Keratinocyte (primary cell): ENCODE measurements at regions not wholly inside any gene's neighbourhood (a gene's known extent, or its start where the extent isn't known, plus 50 kb on each side); places are given as distances from the start of the nearest gene placed in this dataset.

Experiments
- DNase-seq: peaks from one replicate; pipeline ENCODE4 v3.0.0-alpha.2; 2011; ENCODE audit warnings: low read depth, missing footprints, low spot score
- FAIRE-seq: peaks from 2 replicates; lab custom pipeline; 2011; peaks lifted over from hg19 to GRCh38; lab: Jason Lieb, UNC
- H2AFZ ChIP-seq: 2 replicates; pipeline ENCODE4 v1.6.0; 2012; ENCODE audit warnings: low read length, control low read depth, inconsistent platforms; ENCODE audit not compliant: control insufficient read depth
- H3K27ac ChIP-seq: 2 replicates; pipeline ENCODE4 v1.5.1; 2011; ENCODE audit warnings: low read length; ENCODE audit not compliant: control insufficient read depth, insufficient read depth
- H3K27me3 ChIP-seq: 3 replicates; pipeline ENCODE4 v1.6.0; 2011; ENCODE audit warnings: low read length; ENCODE audit not compliant: control insufficient read depth, insufficient read depth; ENCODE audit errors: extremely low read depth
- H3K36me3 ChIP-seq, 2 experiments: 2 replicates in 1 of 2; 3 replicates in 1 of 2; pipeline ENCODE4 v1.5.1; 2011; ENCODE audit warnings: low read length in 2 of 2, mild to moderate bottlenecking in 1 of 2; ENCODE audit not compliant: control insufficient read depth in 2 of 2, insufficient read depth in 2 of 2; ENCODE audit errors: extremely low read depth in 1 of 2
- H3K4me1 ChIP-seq: 3 replicates; pipeline ENCODE4 v1.5.1; 2011; ENCODE audit warnings: low read length; ENCODE audit not compliant: control insufficient read depth, insufficient read depth; ENCODE audit errors: extremely low read depth
- H3K4me2 ChIP-seq: 3 replicates; pipeline ENCODE4 v1.6.0; 2011; ENCODE audit warnings: low read depth, low read length; ENCODE audit not compliant: control insufficient read depth, insufficient read depth; ENCODE audit errors: extremely low read depth
- H3K4me3 ChIP-seq, 3 experiments: fragments of 200-600 bp in 1 of 3; sonication (generic) in 1 of 3; 2 replicates in 2 of 3; 3 replicates in 1 of 3; pipeline ENCODE4 v1.5.1; 2011 to 2016; ENCODE audit warnings: low read length in 3 of 3, mild to moderate bottlenecking in 3 of 3, control low read depth in 2 of 3, inconsistent platforms in 1 of 3, low read depth in 1 of 3, mixed read lengths in 1 of 3, mixed run types in 1 of 3, moderate library complexity in 1 of 3; ENCODE audit not compliant: control insufficient read depth in 2 of 3, insufficient read depth in 2 of 3; ENCODE audit errors: extremely low read depth in 1 of 3
- H3K79me2 ChIP-seq: 2 replicates; pipeline ENCODE4 v1.6.0; 2012; ENCODE audit warnings: low read length; ENCODE audit not compliant: control insufficient read depth, insufficient read depth
- H3K9ac ChIP-seq: 3 replicates; pipeline ENCODE4 v1.6.0; 2011; ENCODE audit warnings: low read length; ENCODE audit not compliant: control insufficient read depth, insufficient read depth; ENCODE audit errors: extremely low read depth
- H3K9me1 ChIP-seq: 3 replicates; pipeline ENCODE4 v1.6.0; 2011; ENCODE audit warnings: low read length; ENCODE audit not compliant: control insufficient read depth, insufficient read depth; ENCODE audit errors: extremely low read depth
- H3K9me3 ChIP-seq: 2 replicates; pipeline ENCODE4 v1.5.1; 2012; ENCODE audit warnings: low read depth, low read length; ENCODE audit not compliant: control insufficient read depth
- H4K20me1 ChIP-seq: 3 replicates; pipeline ENCODE4 v1.6.0; 2011; ENCODE audit warnings: low read length; ENCODE audit not compliant: control insufficient read depth, insufficient read depth; ENCODE audit errors: extremely low read depth
- EZH2 ChIP-seq: IDR thresholded peaks from one replicate; pipeline ENCODE4 v1.6.1; 2012; ENCODE audit warnings: inconsistent platforms, mild to moderate bottlenecking, low read length, moderate library complexity
- dilution Hi-C: fragments of 300-500 bp; cut with MboI; formaldehyde crosslinking; loops from one replicate; pipeline ENCODE4 v1.7.0; 2020; ENCODE audit warnings: low sequenced_read_pairs; ENCODE audit not compliant: extremely low pct_ligation_motif_present
- TF ChIP-seq, protein P1 (sequence below), 3 experiments: IDR thresholded peaks in 1 of 3; conservative IDR thresholded peaks in 1 of 3; optimal IDR thresholded peaks in 1 of 3; 2 replicates in 2 of 3; 3 replicates in 1 of 3; pipeline versions ENCODE3 to v1.5.1; 2011; ENCODE audit warnings: low read length in 3 of 3, mild to moderate bottlenecking in 3 of 3, moderate library complexity in 2 of 3, control low read depth in 1 of 3, inconsistent platforms in 1 of 3; ENCODE audit not compliant: insufficient read depth in 2 of 3; ENCODE audit errors: extremely low read depth in 1 of 3

DNA sequence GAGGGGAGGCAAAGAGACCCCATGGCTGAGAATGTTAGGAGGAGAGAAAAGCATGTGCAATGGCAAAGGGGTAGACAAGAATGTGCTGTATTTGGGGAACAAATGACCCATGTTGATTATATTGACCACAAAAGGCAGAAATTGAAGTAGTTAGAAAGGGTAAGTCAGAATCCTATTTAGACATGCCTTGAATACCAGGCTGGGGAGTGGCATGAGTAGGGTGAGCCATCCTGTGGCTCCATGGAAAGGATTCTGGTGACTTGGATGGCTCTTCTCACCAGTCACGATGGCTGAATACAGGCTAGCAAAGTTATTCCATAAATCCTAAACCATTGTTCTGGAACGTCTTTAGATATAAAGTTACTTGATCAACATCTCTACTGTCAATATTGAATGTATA, 73.4 kb upstream of the MEF2C start:
- FAIRE-seq, result no peak
- no peak for DNase-seq
- H3K4me2 ChIP-seq, result no peak overlapping the region

DNA sequence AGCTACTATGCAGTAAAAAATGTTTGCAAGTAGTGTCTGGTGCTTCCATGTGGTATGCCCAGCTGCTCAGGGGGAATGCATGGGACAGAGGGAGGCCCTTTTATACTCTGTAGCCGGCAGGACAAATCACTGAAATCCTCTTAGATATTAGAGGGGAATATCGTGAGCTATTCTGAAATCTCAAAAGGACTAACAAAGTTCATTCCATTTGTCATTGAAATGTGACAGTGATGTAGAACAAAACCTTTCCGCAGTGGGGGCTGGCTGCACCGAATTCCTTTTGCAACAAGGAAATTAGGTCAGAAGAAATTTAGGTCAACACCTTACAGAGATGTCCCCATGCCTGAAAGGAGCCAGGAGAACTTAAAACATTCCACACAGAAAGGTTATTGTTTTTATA, 72.4 kb upstream of the MEF2C start:
- Histone ChIP-seq H3K36me3 (no peaks in the 10 kb centered on the region), H3K27me3 (no peaks in the 10 kb centered on the region), H2AFZ (no peak overlapping the region), H3K9me1 (no peaks in the 10 kb centered on the region), H3K9me3 (no peaks in the 10 kb centered on the region), H3K4me3 (no peak overlapping the region), H3K4me1 (no peaks in the 10 kb centered on the region), H3K27ac (no peak overlapping the region), H3K79me2 (no peaks in the 10 kb centered on the region), H4K20me1 (no peaks in the 10 kb centered on the region), H3K9ac (no peak overlapping the region), H3K4me2 (no peak overlapping the region)
- FAIRE-seq, result no peak
- no peak for TF ChIP-seq EZH2
- TF ChIP-seq, protein P1, sequence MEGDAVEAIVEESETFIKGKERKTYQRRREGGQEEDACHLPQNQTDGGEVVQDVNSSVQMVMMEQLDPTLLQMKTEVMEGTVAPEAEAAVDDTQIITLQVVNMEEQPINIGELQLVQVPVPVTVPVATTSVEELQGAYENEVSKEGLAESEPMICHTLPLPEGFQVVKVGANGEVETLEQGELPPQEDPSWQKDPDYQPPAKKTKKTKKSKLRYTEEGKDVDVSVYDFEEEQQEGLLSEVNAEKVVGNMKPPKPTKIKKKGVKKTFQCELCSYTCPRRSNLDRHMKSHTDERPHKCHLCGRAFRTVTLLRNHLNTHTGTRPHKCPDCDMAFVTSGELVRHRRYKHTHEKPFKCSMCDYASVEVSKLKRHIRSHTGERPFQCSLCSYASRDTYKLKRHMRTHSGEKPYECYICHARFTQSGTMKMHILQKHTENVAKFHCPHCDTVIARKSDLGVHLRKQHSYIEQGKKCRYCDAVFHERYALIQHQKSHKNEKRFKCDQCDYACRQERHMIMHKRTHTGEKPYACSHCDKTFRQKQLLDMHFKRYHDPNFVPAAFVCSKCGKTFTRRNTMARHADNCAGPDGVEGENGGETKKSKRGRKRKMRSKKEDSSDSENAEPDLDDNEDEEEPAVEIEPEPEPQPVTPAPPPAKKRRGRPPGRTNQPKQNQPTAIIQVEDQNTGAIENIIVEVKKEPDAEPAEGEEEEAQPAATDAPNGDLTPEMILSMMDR (optimal IDR thresholded peaks at IDR 0.05 in 1 of 3, IDR thresholded peaks at IDR 0.05 in 1 of 3, conservative IDR thresholded peaks at IDR 0.05 in 1 of 3; ENCODE audit: extremely low read depth in 1 of 3, insufficient read depth in 2 of 3, low read length in 3 of 3), result no peak
- dilution Hi-C loops, result no loop called here
- no peak for DNase-seq

More for the DNA sequence above, 73.4 kb upstream of the MEF2C start:
- Histone ChIP-seq H3K27ac (no peak overlapping the region), H3K9ac (no peak overlapping the region), H4K20me1 (no peaks in the 10 kb centered on the region), H3K79me2 (no peaks in the 10 kb centered on the region), H3K9me1 (no peaks in the 10 kb centered on the region), H3K36me3 (no peaks in the 10 kb centered on the region), H3K4me3 (no peak overlapping the region), H3K27me3 (no peaks in the 10 kb centered on the region), H3K9me3 (no peaks in the 10 kb centered on the region), H3K4me1 (no peaks in the 10 kb centered on the region), H2AFZ (no peak overlapping the region)
- TF ChIP-seq EZH2, result no peak
- TF ChIP-seq, protein P1 (optimal IDR thresholded peaks at IDR 0.05 in 1 of 3, IDR thresholded peaks at IDR 0.05 in 1 of 3, conservative IDR thresholded peaks at IDR 0.05 in 1 of 3; ENCODE audit: extremely low read depth in 1 of 3, insufficient read depth in 2 of 3, low read length in 3 of 3), result no peak
- dilution Hi-C loops, result no loop called here
